ENCODE measurements at regions not wholly inside any gene's neighbourhood (a gene's known extent, or its start where the extent isn't known, plus 50 kb on each side); places are given as distances from the start of the nearest gene placed in this dataset.

GRCh38 chr12:98149691-98150210 lies 365.6 kb upstream of the TMPO start:
- no peak overlapping the region for H3K27ac ChIP-seq (ENCODE audit: low read depth in 1 of 2, low read length in 2 of 2)
- no peaks in the 10 kb centered on the region for H3K27me3 ChIP-seq (ENCODE audit: control insufficient read depth in 2 of 2, insufficient read depth in 2 of 2, low read length in 2 of 2)
- H3K4me1 Mint-ChIP-seq: no peaks in the 10 kb centered on the region
- no peaks in the 10 kb centered on the region for H3K36me3 ChIP-seq (replicated peaks in 1 of 2; ENCODE audit: control insufficient read depth in 1 of 2, insufficient read depth in 2 of 2, low read length in 2 of 2)
- no peaks in the 10 kb centered on the region for H3K79me2 ChIP-seq (ENCODE audit: insufficient read depth, low read length)
- no peak overlapping the region for H2AFZ ChIP-seq (ENCODE audit: insufficient read depth, low read depth, low read length, poor library complexity, severe bottlenecking)
- H3K27ac Mint-ChIP-seq: no peak overlapping the region
- no peaks in the 10 kb centered on the region for H4K20me1 ChIP-seq (ENCODE audit: insufficient read depth, low read length)
- peaks cover 0 to 2% (median 1%) of the 10 kb centered on the region in 3 donors for H3K27me3 Mint-ChIP-seq (ENCODE audit: low read depth in 3 of 3)
- no peaks in the 10 kb centered on the region for H3K9me3 Mint-ChIP-seq
- H3K4me1 ChIP-seq (ENCODE audit: control insufficient read depth in 1 of 2, insufficient read depth in 2 of 2, low read length in 2 of 2): no peaks in the 10 kb centered on the region
- no peaks in the 10 kb centered on the region for H3K9me3 ChIP-seq (replicated peaks in 1 of 2; ENCODE audit: control insufficient read depth in 1 of 2, insufficient read depth in 1 of 2, low read length in 2 of 2)
- intact Hi-C loops (cut with micrococcal nuclease): no loop called here
- H3K36me3 Mint-ChIP-seq: no peaks in the 10 kb centered on the region
- no peak overlapping the region for H3K4me2 ChIP-seq (replicated peaks; ENCODE audit: extremely low read depth, low read length, poor library complexity, severe bottlenecking)
- no peak overlapping the region for H3K4me3 Mint-ChIP-seq
- TF ChIP-seq, protein P1, sequence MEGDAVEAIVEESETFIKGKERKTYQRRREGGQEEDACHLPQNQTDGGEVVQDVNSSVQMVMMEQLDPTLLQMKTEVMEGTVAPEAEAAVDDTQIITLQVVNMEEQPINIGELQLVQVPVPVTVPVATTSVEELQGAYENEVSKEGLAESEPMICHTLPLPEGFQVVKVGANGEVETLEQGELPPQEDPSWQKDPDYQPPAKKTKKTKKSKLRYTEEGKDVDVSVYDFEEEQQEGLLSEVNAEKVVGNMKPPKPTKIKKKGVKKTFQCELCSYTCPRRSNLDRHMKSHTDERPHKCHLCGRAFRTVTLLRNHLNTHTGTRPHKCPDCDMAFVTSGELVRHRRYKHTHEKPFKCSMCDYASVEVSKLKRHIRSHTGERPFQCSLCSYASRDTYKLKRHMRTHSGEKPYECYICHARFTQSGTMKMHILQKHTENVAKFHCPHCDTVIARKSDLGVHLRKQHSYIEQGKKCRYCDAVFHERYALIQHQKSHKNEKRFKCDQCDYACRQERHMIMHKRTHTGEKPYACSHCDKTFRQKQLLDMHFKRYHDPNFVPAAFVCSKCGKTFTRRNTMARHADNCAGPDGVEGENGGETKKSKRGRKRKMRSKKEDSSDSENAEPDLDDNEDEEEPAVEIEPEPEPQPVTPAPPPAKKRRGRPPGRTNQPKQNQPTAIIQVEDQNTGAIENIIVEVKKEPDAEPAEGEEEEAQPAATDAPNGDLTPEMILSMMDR (IDR thresholded peaks at IDR 0.05): no peak
- WGBS (ENCODE audit: insufficient coverage): 72% methylated on average over 3 of the region's 4 CpGs
- DNase-seq: no peak
- no peak overlapping the region for H3K4me3 ChIP-seq (replicated peaks in 1 of 3; ENCODE audit: low read depth in 2 of 3, low read length in 3 of 3)
- H3K9ac ChIP-seq (ENCODE audit: insufficient read depth, low read length, poor library complexity, severe bottlenecking): no peak overlapping the region

- Mint-ChIP-seq H3K4me1 (no peaks in the 10 kb centered on the region), H3K27ac (no peak overlapping the region), H3K36me3 (no peaks in the 10 kb centered on the region), H3K27me3 (ENCODE audit: low read depth in 3 of 3) (peaks cover 0 to 2% (median 1%) of the 10 kb centered on the region in 3 donors), H3K4me3 (no peak overlapping the region), H3K9me3 (no peaks in the 10 kb centered on the region)
- Histone ChIP-seq H4K20me1 (ENCODE audit: insufficient read depth, low read length) (no peaks in the 10 kb centered on the region), H3K9ac (ENCODE audit: insufficient read depth, low read length, poor library complexity, severe bottlenecking) (no peak overlapping the region), H3K4me1 (ENCODE audit: control insufficient read depth in 1 of 2, insufficient read depth in 2 of 2, low read length in 2 of 2) (no peaks in the 10 kb centered on the region), H3K4me3 (replicated peaks in 1 of 3; ENCODE audit: low read depth in 2 of 3, low read length in 3 of 3) (no peak overlapping the region), H3K79me2 (ENCODE audit: insufficient read depth, low read length) (no peaks in the 10 kb centered on the region), H3K27ac (ENCODE audit: low read depth in 1 of 2, low read length in 2 of 2) (no peak overlapping the region), H3K27me3 (ENCODE audit: control insufficient read depth in 2 of 2, insufficient read depth in 2 of 2, low read length in 2 of 2) (no peaks in the 10 kb centered on the region), H2AFZ (ENCODE audit: insufficient read depth, low read depth, low read length, poor library complexity, severe bottlenecking) (no peak overlapping the region), H3K9me3 (replicated peaks in 1 of 2; ENCODE audit: control insufficient read depth in 1 of 2, insufficient read depth in 1 of 2, low read length in 2 of 2) (no peaks in the 10 kb centered on the region), H3K36me3 (replicated peaks in 1 of 2; ENCODE audit: control insufficient read depth in 1 of 2, insufficient read depth in 2 of 2, low read length in 2 of 2) (no peaks in the 10 kb centered on the region), H3K4me2 (replicated peaks; ENCODE audit: extremely low read depth, low read length, poor library complexity, severe bottlenecking) (no peak overlapping the region)
- TF ChIP-seq, protein P1 (IDR thresholded peaks at IDR 0.05): no peak
- 100% methylated on average over 1 of the region's 4 CpGs for WGBS (ENCODE audit: insufficient coverage)
- DNase-seq: no peak
- intact Hi-C loops (cut with micrococcal nuclease): no loop called here
Observed at GRCh38 chr12:98151105-98151590, 364.2 kb upstream of the TMPO start.
